IMR-90 (cell line): ENCODE measurements at regions not wholly inside any gene's neighbourhood (a gene's known extent, or its start where the extent isn't known, plus 50 kb on each side); places are given as distances from the start of the nearest gene placed in this dataset.

Experiments
- CHD1 ChIP-seq: IDR thresholded peaks from 2 replicates; pipeline ENCODE4 v1.6.1; 2012; ENCODE audit warnings: low read depth, low read length, improper control_type of control experiment
- CTCF ChIP-seq: conservative IDR thresholded peaks from 2 replicates; pipeline ENCODE4 v1.5.1; 2012; ENCODE audit warnings: mild to moderate bottlenecking, low read depth, low read length, improper control_type of control experiment
- FOS ChIP-seq: fragments of 150-350 bp; IDR thresholded peaks from 2 replicates; pipeline ENCODE4 v1.6.1; 2016; ENCODE audit warnings: low read depth, low read length
- MAFK ChIP-seq: IDR thresholded peaks from 2 replicates; pipeline ENCODE4 v1.6.1; 2012; ENCODE audit warnings: low read depth, low read length, improper control_type of control experiment
- MAZ ChIP-seq: IDR thresholded peaks from 2 replicates; pipeline ENCODE4 v1.6.1; 2012; ENCODE audit warnings: low read depth, mild to moderate bottlenecking, low read length, improper control_type of control experiment, moderate library complexity, borderline replicate concordance
- NFE2L2 ChIP-seq: fragments of 150-350 bp; IDR thresholded peaks from 2 replicates; pipeline ENCODE4 v1.6.1; 2016; ENCODE audit warnings: low read depth, mild to moderate bottlenecking, low read length
- POLR2A ChIP-seq: IDR thresholded peaks from 2 replicates; pipeline ENCODE4 v1.6.1; 2012; ENCODE audit warnings: mild to moderate bottlenecking, low read depth, low read length
- RAD21 ChIP-seq: IDR thresholded peaks from 2 replicates; pipeline ENCODE4 v1.6.1; 2012; ENCODE audit warnings: low read length, improper control_type of control experiment
- RFX5 ChIP-seq: IDR thresholded peaks from 2 replicates; pipeline ENCODE4 v1.8.0; 2012; ENCODE audit warnings: low read depth, mild to moderate bottlenecking, low read length, moderate library complexity
- USF2 ChIP-seq: fragments of 150-350 bp; IDR thresholded peaks from 2 replicates; pipeline ENCODE4 v1.6.1; 2017; ENCODE audit warnings: mild to moderate bottlenecking, antibody characterized with exemption, low read length, low read depth

GRCh38 chr12:16891673-16892072 lies 285.7 kb upstream of the LMO3 start:
- no peak for TF ChIP-seq MAZ
- TF ChIP-seq POLR2A, result no peak
- TF ChIP-seq CTCF, result no peak
- no peak for TF ChIP-seq CHD1
- TF ChIP-seq MAFK, result no peak
- no peak for TF ChIP-seq NFE2L2
- TF ChIP-seq RFX5, result no peak
- no peak for TF ChIP-seq FOS
- TF ChIP-seq RAD21, result no peak
- TF ChIP-seq USF2, result no peak
